Gastroesophageal sphincter (tissue), 3 donors: ENCODE measurements at regions not wholly inside any gene's neighbourhood (a gene's known extent, or its start where the extent isn't known, plus 50 kb on each side); places are given as distances from the start of the nearest gene placed in this dataset.

ENCODE experiments used
- EP300 ChIP-seq: sonication (generic); formaldehyde crosslinking; IDR thresholded peaks from one replicate; pipeline ENCODE4 v1.6.1; 2017; ENCODE audit warnings: antibody characterized with exemption, mild to moderate bottlenecking
- POLR2AphosphoS5 ChIP-seq: sonication (generic); formaldehyde crosslinking; IDR thresholded peaks from one replicate; pipeline ENCODE4 v1.6.1; 2017; ENCODE audit warnings: antibody characterized with exemption
- TF ChIP-seq, protein P1 (sequence below), 4 experiments: fragments of 200-600 bp in 2 of 4; fragments of 450-650 bp in 2 of 4; sonication (generic) in 1 of 4; IDR thresholded peaks; one replicate each; pipeline ENCODE4 v1.5.1; 2017 to 2019; ENCODE audit warnings: antibody characterized with exemption in 4 of 4, mild to moderate bottlenecking in 2 of 4, moderate library complexity in 2 of 4

DNA sequence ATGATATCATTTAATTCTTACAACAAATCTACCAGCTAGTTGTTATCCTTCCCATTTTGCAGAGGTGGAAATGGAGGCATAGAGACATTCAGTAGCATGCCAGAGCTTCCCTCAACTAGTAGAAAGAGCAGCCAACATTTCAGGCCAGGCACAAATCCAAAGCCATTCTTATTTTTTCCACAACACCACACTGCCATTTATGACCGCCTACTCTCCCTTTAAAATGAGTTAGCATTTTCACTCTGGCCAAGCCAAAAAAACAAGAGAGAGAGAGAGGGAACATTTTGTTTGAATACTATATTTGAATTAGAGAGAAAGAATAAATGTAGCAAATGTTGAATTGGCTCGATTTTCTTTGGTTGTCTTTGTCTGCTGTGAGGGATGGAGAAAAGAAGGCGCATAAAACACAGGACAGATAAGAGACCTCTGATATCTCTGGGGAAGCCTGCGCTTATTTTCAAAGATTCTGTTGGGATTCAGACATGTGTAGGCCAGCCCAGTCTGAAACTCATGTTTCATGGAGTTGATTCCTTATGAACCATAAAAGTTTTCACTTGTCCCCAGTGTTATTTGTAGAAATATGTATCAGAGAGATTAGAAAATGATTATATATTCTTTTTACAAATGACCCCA lies 265.7 kb downstream of the RAB28 start:
- TF ChIP-seq EP300 (no peak), POLR2AphosphoS5 (no peak)
- TF ChIP-seq, protein P1, sequence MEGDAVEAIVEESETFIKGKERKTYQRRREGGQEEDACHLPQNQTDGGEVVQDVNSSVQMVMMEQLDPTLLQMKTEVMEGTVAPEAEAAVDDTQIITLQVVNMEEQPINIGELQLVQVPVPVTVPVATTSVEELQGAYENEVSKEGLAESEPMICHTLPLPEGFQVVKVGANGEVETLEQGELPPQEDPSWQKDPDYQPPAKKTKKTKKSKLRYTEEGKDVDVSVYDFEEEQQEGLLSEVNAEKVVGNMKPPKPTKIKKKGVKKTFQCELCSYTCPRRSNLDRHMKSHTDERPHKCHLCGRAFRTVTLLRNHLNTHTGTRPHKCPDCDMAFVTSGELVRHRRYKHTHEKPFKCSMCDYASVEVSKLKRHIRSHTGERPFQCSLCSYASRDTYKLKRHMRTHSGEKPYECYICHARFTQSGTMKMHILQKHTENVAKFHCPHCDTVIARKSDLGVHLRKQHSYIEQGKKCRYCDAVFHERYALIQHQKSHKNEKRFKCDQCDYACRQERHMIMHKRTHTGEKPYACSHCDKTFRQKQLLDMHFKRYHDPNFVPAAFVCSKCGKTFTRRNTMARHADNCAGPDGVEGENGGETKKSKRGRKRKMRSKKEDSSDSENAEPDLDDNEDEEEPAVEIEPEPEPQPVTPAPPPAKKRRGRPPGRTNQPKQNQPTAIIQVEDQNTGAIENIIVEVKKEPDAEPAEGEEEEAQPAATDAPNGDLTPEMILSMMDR (IDR thresholded peaks at IDR 0.05), result no peak
